Fibroblast of the conjunctiva (primary cell): ENCODE measurements at regions not wholly inside any gene's neighbourhood (a gene's known extent, or its start where the extent isn't known, plus 50 kb on each side); places are given as distances from the start of the nearest gene placed in this dataset.

Source experiments
- DNase-seq: peaks from one replicate; pipeline ENCODE4 v3.0.0-alpha.2; 2010; ENCODE audit warnings: low read depth

- no peak for DNase-seq
Measured at GRCh38 chr20:19929012-19929360, 88.2 kb upstream of the NAA20 start.

- no peak for DNase-seq
Measured at GRCh38 chr20:19929481-19930145, 87.5 kb upstream of the NAA20 start.

DNA sequence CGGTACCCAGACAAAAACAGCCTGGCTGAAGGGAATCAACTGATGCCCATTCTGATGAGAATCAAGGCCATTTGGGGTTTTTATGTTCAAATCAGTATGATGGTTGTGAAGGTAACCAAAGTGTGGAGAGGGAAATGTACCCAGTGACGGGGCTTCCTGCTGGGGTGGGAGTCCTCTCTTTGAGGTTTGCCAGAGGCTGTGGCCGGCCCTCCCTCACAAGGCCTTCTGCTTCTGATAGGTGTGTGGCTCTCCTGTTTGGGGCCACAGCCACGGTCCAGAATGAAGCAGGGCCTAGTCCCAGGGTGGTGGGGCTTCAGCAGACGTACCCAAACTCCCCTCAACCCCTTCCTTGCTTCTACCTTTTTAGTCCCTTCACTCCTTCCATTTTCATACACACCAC lies 86.7 kb upstream of the NAA20 start:
- DNase-seq = no peak

GRCh38 chr20:19932170-19932667 lies 84.9 kb upstream of the NAA20 start:
- peak; percentile 66 for DNase-seq

- no peak for DNase-seq
Measured at GRCh38 chr20:19934792-19935491, 82.2 kb upstream of the NAA20 start.

GRCh38 chr20:19935842-19936241 lies 81.3 kb upstream of the NAA20 start:
- no peak for DNase-seq

DNA sequence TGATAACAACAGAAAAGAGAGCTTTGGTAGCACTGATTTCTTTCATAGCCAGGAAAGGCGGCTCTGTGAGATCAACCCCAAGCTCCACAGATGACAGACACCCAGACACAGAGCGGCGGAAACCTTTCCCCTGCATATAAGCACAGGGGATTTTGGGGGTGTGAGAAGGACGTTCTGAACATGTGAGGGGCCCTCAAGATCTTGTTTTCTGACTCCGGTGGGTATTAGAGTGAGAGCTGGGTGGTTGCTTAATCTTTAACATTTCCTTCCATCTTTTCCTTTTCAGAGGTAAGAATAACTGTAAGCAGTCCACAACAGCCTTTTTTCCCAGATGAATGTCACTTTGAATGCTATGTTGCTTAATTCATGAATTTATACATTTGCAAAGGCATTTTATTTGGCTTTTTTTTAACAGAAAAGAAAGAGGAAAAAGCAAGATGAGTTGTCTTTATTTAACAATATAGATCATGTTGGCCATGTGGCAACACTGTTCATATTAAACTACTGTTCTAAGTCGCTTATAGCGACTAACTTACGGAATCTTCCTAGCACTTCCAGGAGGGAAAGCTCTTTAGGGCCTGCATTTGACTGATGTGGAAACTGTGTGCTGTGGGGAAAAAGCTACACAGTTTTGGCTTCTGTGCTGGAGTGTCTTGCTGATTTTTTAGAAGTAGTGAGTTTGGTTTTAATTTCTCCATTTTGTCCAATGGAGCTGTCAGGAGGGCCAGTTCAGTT lies 80.5 kb upstream of the NAA20 start:
- no peak for DNase-seq

GRCh38 chr20:19937218-19937617 lies 79.9 kb upstream of the NAA20 start:
- no peak for DNase-seq

DNA sequence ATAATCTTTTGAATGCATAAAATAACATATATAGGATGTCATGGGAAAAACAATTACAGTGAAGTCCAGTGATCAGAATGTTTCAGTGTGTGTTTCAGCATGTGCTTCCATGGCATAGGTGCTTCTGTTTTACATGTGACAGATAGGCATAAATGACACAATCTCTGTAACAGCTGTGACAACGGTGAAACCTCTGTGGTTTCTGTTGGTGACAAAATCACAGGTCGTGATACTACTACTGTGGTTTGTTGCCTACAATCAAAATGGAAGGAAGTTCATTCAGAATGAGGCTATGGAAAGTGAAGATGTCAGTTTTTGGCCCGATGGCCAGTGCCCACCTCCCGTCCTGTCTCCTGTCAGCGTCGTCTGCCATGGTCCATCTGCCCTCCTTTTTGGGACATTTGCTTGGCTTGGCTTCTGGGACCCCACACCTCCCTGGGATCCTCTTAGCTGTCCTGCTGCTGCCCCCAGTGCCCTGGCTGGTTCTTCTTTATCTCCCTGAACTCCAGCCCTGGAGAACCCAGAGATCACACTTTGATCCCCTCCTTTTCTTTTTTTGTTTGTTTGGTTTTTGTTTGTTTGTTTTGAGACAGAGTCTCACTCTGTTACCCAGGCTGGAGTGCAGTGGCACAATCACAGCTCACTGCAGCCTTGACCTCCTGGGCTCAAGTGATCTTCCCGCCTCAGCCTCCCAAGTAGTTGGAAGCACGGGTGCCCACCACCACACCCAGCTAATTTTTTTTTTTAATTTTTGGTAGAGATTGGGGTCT lies 79.3 kb upstream of the NAA20 start:
- no peak for DNase-seq

DNA sequence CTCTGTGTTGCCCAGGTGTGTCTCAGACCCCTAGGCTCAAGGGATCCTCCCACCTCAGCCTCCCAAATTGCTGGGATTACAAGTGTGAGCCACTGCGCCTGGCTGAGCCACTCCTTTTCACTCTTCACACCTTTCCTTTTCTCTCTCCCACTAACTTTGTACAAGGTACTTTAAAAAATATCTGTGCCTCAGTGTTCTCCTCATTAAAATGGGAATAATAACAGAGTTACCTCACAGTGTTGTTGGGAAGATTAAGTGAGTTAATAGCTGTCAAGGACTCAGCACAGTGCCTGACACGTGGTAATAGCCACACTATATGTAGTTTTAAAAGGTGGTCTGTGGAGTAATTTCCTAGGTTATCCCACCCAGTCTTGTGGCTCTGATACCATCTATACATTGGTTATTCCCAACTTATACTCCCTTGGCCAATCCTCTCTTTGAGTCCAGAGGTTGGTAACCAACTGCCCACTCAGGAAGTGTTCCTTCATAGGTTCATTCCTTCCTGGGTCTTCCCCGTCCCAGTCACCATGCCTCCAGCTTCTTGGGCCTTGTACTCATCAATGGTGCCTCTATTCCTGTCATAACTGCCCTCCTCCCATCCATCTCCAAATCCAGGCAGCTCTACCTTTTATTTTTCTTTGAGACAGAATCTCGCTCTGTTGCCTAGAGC lies 78.6 kb upstream of the NAA20 start:
- no peak for DNase-seq

DNA sequence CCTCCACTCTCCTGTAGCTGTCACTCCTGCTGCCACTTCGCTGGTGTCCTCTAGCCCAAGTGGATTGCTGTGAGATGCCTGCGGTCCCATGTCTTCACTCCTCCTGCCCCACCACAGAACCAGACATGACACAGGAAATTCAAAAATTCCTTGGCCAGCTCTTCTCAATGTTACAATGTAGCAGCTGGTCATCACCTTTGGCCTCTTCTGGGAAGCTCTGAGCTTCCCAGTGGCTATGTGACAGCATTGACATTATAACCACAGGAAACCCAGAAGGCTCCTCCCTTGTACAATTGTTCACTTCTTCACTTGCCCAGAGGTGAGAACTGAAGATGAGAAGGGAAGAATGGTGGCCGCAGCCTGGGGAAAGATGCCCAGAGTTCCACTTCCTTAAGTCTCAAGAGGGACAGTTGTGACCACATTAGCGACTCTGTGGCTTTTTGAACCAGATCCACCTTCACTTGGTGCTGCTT lies 76.1 kb upstream of the NAA20 start:
- no peak for DNase-seq

- DNase-seq = no peak
Measured at GRCh38 chr20:19942611-19943010, 74.6 kb upstream of the NAA20 start.

- no peak for DNase-seq
Measured at GRCh38 chr20:19943061-19943521, 74.1 kb upstream of the NAA20 start.

- DNase-seq = no peak
Measured at GRCh38 chr20:19944772-19945459, 72.2 kb upstream of the NAA20 start.

DNA sequence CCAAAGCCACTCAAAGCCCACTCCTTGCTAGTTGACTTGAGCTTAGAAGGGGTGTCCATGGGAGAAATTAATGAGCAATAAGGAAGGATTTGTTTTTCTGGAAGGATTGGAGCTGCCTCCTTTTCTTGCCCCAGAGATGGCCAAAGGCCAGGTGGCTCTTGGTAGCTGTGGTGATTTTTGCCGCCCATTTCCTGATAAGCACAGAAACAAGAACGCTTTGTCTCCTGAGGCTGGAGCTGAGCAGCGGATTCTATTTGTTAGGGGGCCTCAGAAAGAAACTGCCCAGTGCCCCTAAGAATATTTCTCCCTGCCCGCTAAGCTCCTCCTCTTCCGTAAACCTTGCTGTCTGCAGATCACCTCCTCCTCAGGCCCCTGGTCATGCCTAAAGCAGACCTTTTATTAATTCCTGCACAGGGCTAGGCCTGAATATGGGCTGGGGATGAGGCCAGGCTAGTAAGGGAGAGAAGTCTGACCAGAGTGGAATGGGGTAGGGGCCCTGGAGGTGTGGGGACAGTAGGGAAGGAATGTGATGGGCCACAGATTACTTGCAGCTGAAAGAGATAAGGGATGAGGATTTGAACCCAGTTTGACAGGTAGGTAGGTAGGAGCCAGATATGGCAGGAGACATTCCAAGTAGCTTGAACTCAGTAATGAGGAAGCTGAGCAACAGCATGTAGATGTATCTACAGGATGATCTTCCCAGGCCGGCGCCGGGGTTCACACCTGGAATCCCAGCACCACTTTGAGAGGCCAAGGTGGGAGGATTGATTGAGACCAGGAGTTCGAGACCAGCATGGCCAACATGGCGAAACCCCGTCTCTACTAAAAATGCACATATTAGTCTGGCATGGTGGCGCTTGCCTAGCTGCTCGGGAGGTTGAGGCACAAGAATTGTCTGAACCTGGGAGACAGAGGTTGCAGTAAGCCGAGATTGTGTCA lies 71.2 kb upstream of the NAA20 start:
- no peak for DNase-seq

- no peak for DNase-seq
Measured at GRCh38 chr20:19947611-19948264, 69.4 kb upstream of the NAA20 start.

DNA sequence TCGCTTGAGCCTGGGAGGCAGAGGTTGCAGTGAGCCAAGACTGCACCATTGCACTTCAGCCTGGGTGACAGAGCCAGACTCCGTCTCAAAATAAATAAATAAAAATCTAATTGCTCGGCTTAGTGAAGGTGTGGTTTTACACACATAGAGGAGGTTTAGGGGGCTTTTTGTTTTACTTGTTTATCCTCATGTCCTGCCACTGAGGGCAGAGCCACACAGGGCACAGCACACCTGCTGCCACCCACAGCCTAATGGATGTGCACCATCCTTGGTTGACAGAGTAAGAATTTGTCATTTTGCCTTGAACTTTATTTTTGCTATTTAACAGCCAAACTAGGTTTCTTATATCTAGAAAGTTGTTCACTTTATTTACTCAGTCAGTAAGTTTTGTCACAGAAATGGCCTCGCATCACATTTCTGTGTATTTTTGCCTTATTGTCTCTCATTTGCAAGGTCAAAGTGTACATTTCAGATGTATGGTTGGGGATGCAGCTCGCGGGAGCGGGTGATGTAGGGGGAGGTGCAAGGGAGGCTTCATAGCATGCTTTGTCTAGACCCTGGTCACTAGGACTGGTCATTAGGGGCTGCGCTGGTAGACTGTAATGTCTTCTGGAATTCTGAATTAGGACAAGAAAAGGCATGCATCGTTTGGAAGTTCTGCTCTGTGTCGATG lies 67.8 kb upstream of the NAA20 start:
- DNase-seq = no peak

- no peak for DNase-seq
Measured at GRCh38 chr20:19950042-19950441, 67.1 kb upstream of the NAA20 start.

DNA sequence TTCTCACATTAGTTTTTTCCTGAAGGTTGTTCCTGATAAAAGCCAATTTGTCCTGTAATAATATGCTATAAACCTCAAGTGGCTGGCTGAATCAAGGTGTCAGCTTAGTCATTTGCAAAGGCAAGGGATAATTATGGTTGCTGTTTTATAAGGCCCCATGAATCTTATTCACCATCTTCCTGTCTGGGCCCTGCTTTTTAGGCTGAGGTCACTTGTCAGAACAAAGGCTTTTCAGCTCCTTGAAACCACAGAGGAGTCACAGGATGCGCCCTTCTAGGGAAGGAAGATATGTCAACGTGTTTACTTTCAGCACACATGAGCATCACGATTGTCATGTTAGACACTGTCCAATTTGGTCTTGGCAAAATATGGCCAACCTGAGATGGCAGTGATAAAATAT lies 64.8 kb upstream of the NAA20 start:
- no peak for DNase-seq
